Right cardiac atrium (tissue), 5 donors: ENCODE measurements at regions not wholly inside any gene's neighbourhood (a gene's known extent, or its start where the extent isn't known, plus 50 kb on each side); places are given as distances from the start of the nearest gene placed in this dataset.

Experiments
- ATAC-seq, 2 donors: fragments of 200-7000 bp; cut with Tn5 transposase; one replicate each; pipeline versions ENCODE4 v1.8.0 to v1.9.1; 2020; ENCODE audit warnings: moderate library complexity in 2 of 2, mild to moderate bottlenecking in 1 of 2
- DNase-seq, 3 donors: peaks; one replicate each; pipeline ENCODE4 v3.0.0-alpha.2; 2020
- H3K27ac ChIP-seq: one replicate; pipeline ENCODE4 v1.5.1; 2013; ENCODE audit warnings: mild to moderate bottlenecking, low read length, control low read depth, moderate library complexity
- H3K27me3 ChIP-seq: one replicate; pipeline ENCODE4 v1.6.1; 2013; ENCODE audit not compliant: control insufficient read depth, insufficient read depth
- H3K4me1 ChIP-seq: one replicate; pipeline ENCODE4 v1.6.1; 2013; ENCODE audit warnings: low read length; ENCODE audit not compliant: control insufficient read depth, insufficient read depth
- H3K4me3 ChIP-seq: one replicate; pipeline ENCODE4 v1.5.1; 2013; ENCODE audit warnings: low read length, control low read depth
- H3K9me3 ChIP-seq: one replicate; pipeline ENCODE4 v1.6.1; 2013; ENCODE audit warnings: low read length; ENCODE audit not compliant: control insufficient read depth
- WGBS: extraction: QIAGEN DNeasy Blood & Tissue Kit; methylation state at CpG from one replicate; pipeline ENCODE4 v1.1.7; 2013; 5-methylcytosine and 5-hydroxymethylcytosine counted together
- intact Hi-C, 4 donors: fragments of 100-400 bp; cut with DNase I; formaldehyde crosslinking; loops; one replicate each; pipeline versions ENCODE4 v1.11.0 to v1.14.0; 2022 to 2023
- donor health status: healthy with polysubstance abuse.
- donor health status: DM: no; HTN: yes; CAD: no.
- donor health status: DM: no; HTN: no; CAD: no.
- donor health status: DM: no; HTN: yes; CAD: no; lungs with severe emphysema.
- donor health status: DM: yes; HTN: yes; CAD: no.

GRCh38 chr1:38715415-38715814 is 144.2 kb downstream of the RRAGC start:
- Histone ChIP-seq H3K4me3 (no peak overlapping the region), H3K9me3 (peaks cover 2% of the 10 kb centered on the region), H3K27me3 (no peaks in the 10 kb centered on the region), H3K27ac (no peak overlapping the region), H3K4me1 (no peaks in the 10 kb centered on the region)
- no peak for ATAC-seq
- 88% methylated on average over 9 of the region's 9 CpGs for WGBS
- intact Hi-C loops: no loop called here
- DNase-seq: no peak

GRCh38 chr1:38712046-38712445 is 147.5 kb downstream of the RRAGC start:
- H3K27ac ChIP-seq: no peak overlapping the region
- 78% methylated on average over 1 of the region's 1 CpG for WGBS
- H3K27me3 ChIP-seq: no peaks in the 10 kb centered on the region
- H3K9me3 ChIP-seq: peaks cover 2% of the 10 kb centered on the region
- ATAC-seq (no peak), DNase-seq (no peak)
- intact Hi-C loops: no loop called here
- no peak overlapping the region for H3K4me3 ChIP-seq
- no peaks in the 10 kb centered on the region for H3K4me1 ChIP-seq

- no peaks in the 10 kb centered on the region for H3K4me1 ChIP-seq
- ATAC-seq: no peak
- H3K27me3 ChIP-seq: no peaks in the 10 kb centered on the region
- no peak overlapping the region for H3K4me3 ChIP-seq
- intact Hi-C loops: no loop called here
- WGBS: 96% methylated on average over 44 of the region's 44 CpGs
- no peak overlapping the region for H3K27ac ChIP-seq
- DNase-seq: no peak
- H3K9me3 ChIP-seq: peaks cover 5% of the 10 kb centered on the region
Measured at GRCh38 chr1:38708701-38709258, 150.8 kb downstream of the RRAGC start.

- no peak for DNase-seq
- H3K27me3 ChIP-seq: no peaks in the 10 kb centered on the region
- intact Hi-C loops: no loop called here
Measured at GRCh38 chr1:38701088-38701487, 158.5 kb downstream of the RRAGC start.

GRCh38 chr1:38700077-38700470 is 159.5 kb downstream of the RRAGC start:
- Histone ChIP-seq H3K9me3 (no peaks in the 10 kb centered on the region), H3K27ac (no peak overlapping the region), H3K27me3 (no peaks in the 10 kb centered on the region), H3K4me3 (no peak overlapping the region), H3K4me1 (no peaks in the 10 kb centered on the region)
- ATAC-seq (no peak), DNase-seq (no peak)
- 87% methylated on average over 3 of the region's 3 CpGs for WGBS
- intact Hi-C loops: no loop called here

More at GRCh38 chr1:38701088-38701487, 158.5 kb downstream of the RRAGC start:
- Histone ChIP-seq H3K27ac (no peak overlapping the region), H3K9me3 (peaks cover 3% of the 10 kb centered on the region), H3K4me3 (no peak overlapping the region), H3K4me1 (no peaks in the 10 kb centered on the region)
- ATAC-seq: no peak
- 91% methylated on average over 8 of the region's 8 CpGs for WGBS

GRCh38 chr1:38699330-38700076 is 160.1 kb downstream of the RRAGC start:
- H3K27ac ChIP-seq: no peak overlapping the region
- no peaks in the 10 kb centered on the region for H3K9me3 ChIP-seq
- no peak for ATAC-seq
- no peak overlapping the region for H3K4me3 ChIP-seq
- H3K4me1 ChIP-seq: no peaks in the 10 kb centered on the region
- no peak for DNase-seq
- 67% methylated on average over 7 of the region's 7 CpGs for WGBS
- no peaks in the 10 kb centered on the region for H3K27me3 ChIP-seq
- intact Hi-C loops: no loop called here

- Histone ChIP-seq H3K4me1 (no peaks in the 10 kb centered on the region), H3K27me3 (no peaks in the 10 kb centered on the region), H3K27ac (no peak overlapping the region), H3K9me3 (no peaks in the 10 kb centered on the region), H3K4me3 (no peak overlapping the region)
- ATAC-seq (no peak), DNase-seq (no peak)
- intact Hi-C loops: no loop called here
- 56% methylated on average over 1 of the region's 1 CpG for WGBS
Measured at GRCh38 chr1:38697387-38697786, 162.2 kb downstream of the RRAGC start.

- 86% methylated on average over 2 of the region's 2 CpGs for WGBS
- no peak for ATAC-seq
- no peaks in the 10 kb centered on the region for H3K9me3 ChIP-seq
Measured at GRCh38 chr1:38696371-38696770, 163.2 kb downstream of the RRAGC start.

GRCh38 chr1:38693759-38694158 is 165.8 kb downstream of the RRAGC start:
- 50% methylated on average over 1 of the region's 1 CpG for WGBS
- no peak for DNase-seq
- Histone ChIP-seq H3K9me3 (no peaks in the 10 kb centered on the region), H3K27ac (no peak overlapping the region), H3K4me3 (no peak overlapping the region), H3K27me3 (no peaks in the 10 kb centered on the region), H3K4me1 (no peaks in the 10 kb centered on the region)
- intact Hi-C loops: no loop called here
- no peak for ATAC-seq

More at GRCh38 chr1:38696371-38696770, 163.2 kb downstream of the RRAGC start:
- DNase-seq: no peak
- H3K4me1 ChIP-seq: no peaks in the 10 kb centered on the region
- no peaks in the 10 kb centered on the region for H3K27me3 ChIP-seq
- intact Hi-C loops: no loop called here
- H3K4me3 ChIP-seq: no peak overlapping the region
- no peak overlapping the region for H3K27ac ChIP-seq

GRCh38 chr1:38693031-38693430 is 166.5 kb downstream of the RRAGC start:
- no peak for DNase-seq

GRCh38 chr1:38690790-38691449 is 168.7 kb downstream of the RRAGC start:
- 62% methylated on average over 4 of the region's 4 CpGs for WGBS
- Histone ChIP-seq H3K27me3 (no peaks in the 10 kb centered on the region), H3K9me3 (no peaks in the 10 kb centered on the region), H3K27ac (no peak overlapping the region), H3K4me3 (no peak overlapping the region), H3K4me1 (no peaks in the 10 kb centered on the region)
- DNase-seq (no peak), ATAC-seq (no peak)
- intact Hi-C loops: no loop called here

More at GRCh38 chr1:38693031-38693430, 166.5 kb downstream of the RRAGC start:
- Histone ChIP-seq H3K4me3 (no peak overlapping the region), H3K27me3 (no peaks in the 10 kb centered on the region), H3K27ac (no peak overlapping the region), H3K9me3 (no peaks in the 10 kb centered on the region), H3K4me1 (no peaks in the 10 kb centered on the region)
- intact Hi-C loops: no loop called here
- no peak for ATAC-seq
- 71% methylated on average over 3 of the region's 3 CpGs for WGBS
